Cerebellar cortex (tissue), 1 donor: ENCODE measurements at regions not wholly inside any gene's neighbourhood (a gene's known extent, or its start where the extent isn't known, plus 50 kb on each side); places are given as distances from the start of the nearest gene placed in this dataset.
"Not testable (repeated sequence)": the region's sequence is repeated elsewhere in the genome, so short reads cannot be mapped to it uniquely, and the experiment has no call there.

Experiments used
- DNase-seq: peaks from one replicate; pipeline ENCODE4 v3.0.0-alpha.2; 2015; ENCODE audit warnings: low spot score

DNA sequence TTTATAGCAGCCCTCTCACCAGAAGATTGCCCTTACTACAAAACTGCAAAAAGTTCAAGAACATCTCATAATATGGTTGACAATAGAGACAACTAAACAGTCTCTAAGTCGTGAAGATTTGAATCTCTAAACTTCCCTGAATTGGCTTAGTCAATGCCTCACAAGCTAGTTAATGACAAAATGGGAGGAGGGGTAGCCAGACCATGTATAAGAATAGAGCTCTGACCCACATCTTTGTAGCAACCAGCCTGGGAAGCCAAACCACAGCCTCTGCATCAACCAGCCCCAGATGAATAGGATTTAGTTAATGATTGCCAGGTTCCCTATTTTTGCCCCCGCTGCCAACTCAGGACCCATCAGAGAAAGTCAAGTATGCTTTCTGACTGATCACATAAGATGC, 1265.9 kb upstream of the PCDH10 start:
- not testable (repeated sequence) for DNase-seq

DNA sequence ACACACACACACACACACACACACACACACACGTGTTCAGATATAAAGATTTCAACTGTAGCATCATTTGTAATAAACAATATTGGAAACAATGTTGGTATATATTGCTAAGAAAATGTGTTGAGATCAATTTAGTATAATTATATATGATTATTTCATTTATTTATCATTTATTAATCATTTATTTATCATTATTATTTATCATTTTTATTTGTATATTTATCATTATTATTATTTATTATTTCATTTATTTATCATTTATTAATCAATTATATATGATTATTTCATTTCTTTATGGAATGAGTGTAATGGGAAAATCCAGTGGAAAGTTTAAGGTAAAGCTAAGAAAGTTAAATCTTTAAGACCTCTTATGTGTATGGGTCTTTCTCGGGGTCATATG, 1223.4 kb upstream of the PCDH10 start:
- DNase-seq = not testable (repeated sequence)

DNA sequence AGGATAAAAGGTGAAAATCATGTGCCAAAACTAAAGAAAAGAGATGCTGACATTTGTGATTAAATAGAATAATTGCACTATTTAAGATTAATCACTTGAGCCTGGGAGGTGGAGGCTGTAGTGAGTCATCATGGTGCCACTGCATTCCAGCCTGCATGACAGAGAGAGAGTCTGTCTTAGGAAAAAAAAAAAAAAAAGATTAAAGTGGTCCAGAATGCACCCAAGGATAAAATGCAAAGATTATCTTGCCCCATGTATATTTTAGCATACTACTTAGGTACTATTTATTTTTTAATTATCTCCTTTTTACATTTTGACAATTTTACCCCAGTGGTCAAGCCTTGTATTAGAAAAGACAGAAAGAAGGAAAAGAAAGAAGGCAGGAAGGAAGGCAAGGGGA, 1181.4 kb upstream of the PCDH10 start:
- not testable (repeated sequence) for DNase-seq

DNA sequence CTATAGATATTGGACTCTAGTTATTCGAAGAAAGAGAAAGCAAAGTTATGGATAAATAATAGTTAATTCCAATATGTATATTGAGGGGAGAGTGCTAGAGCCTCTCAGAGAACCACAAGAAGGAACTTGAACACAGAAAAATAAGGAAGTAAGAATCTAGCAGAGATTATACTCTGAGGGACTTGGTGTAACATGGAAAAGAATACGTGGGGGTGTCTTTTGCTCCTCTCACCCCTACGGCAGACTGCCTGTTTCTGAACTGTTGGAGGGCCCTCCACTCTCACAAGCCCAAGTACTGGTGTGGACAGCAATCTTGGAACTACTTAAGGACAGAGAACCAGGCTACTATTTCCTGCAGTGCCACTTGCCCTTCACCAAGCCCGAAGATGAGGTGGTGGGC, 1174.4 kb upstream of the PCDH10 start:
- DNase-seq = no peak

DNA sequence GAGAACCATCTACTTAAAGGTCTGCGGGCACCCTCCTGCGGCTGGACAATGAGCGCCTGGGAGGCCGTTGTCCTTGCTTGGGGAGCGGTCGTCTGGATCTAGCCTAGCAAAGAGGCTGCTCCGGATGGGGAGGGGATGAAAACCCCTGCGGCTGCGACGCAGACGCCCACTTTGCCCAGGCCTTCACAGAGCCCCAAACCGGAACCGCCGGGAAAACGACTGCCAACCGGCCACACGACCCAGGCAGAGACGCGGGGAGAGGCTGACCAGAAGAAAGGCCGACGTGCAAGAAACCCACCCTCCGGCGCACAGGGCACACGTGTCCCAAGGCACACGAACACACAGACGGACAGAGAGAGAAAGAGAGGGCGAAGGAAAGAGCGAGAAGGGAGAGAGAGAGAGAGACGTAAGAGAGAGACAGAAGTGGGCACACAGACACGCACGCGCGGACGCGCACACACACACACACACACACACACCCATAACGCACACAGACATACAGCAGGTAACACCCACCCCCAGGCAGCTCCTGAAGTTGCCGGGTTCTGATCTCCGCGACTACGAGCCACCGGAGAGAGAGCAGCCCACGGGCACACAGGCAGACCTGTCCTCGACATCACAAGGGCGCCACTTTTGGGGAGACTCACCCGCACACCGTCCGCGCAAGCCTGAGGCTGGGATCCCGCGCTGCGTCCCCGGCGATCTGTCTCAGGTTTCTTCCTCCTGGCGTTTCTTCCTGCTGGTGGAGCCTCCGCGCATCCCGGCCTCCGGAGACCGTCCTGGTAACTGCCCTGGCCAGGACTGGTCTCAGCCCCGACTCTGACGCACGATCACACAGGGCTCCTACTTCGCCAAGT, 1173.6 kb upstream of the PCDH10 start:
- DNase-seq = not testable (repeated sequence)

DNA sequence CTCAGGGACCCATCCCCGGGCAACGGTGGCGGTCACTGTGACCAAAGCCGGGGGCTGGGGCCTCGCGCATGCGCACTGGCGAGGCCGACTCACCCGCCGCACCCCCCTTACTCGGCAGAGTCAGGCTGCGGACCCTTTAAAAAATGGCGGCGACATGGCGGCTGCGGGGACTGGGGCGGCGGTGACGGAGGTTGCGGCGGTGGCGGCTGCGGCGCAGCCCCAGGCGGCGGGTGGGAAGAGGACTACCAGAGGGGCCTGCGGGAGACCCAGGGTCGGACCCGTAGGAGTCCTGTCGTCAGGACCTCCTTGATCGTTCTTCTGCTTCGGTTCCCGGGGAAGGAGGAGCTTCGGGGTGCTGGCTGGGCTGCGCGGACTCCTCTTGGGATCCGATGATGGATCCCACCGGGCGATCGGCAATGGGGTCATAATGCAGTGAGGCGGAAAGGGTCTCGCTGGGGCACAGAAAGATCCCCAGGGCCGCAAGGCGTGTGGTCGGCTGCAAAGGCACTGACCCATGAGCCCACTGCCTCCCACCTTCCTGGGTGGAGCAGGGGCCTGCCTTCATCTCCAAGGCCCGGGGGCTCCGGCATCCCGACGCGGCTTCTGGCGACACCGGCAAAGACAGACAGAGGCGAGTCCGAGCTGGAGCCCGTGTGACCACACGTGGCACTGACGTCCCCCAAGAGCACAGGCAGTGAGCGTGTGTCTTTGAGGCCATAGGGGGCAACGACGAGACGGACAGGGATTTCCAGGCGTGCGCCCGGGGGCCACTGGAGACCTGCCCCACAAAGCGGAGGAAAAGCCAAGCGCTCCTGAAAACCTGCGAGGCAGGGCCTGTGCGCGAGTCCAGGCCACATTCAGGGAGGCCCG, 1172.7 kb upstream of the PCDH10 start:
- DNase-seq = peak; percentile 16

DNA sequence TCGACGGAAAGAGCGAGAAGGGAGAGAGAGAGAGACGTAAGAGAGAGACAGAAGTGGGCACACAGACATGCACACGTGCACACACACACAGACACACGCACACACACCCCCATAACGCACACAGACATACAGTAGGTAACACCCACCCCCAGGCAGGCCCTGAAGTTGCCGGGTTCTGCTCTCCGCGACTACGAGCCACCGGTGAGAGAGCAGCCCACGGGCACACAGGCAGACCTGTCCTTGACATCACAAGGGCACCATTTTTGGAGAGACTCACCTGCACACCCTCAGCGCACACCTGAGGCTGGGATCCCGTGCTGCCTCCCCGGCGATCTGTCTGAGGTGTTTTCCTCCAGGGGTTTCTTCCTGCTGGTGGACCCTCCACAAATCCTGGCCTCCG, 1171.0 kb upstream of the PCDH10 start:
- DNase-seq = no peak

DNA sequence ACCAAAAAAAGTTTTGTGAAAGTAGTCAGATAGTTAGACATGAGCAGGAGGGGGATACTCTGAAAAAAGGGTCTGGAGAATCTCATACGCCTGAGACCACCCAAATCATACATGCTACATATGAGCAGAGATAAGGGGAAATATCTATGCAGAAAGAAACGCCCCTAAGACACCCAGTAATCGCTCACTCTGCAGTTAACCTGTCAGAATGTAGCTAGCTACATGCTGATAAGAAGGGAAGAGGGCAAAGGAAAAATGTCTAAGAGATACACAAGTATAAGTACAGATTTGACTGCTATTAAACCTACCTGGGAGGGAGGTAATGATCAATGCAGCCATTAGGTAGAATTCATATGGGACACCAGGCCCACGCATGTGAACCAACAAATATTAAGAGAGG, 1159.5 kb upstream of the PCDH10 start:
- no peak for DNase-seq

DNA sequence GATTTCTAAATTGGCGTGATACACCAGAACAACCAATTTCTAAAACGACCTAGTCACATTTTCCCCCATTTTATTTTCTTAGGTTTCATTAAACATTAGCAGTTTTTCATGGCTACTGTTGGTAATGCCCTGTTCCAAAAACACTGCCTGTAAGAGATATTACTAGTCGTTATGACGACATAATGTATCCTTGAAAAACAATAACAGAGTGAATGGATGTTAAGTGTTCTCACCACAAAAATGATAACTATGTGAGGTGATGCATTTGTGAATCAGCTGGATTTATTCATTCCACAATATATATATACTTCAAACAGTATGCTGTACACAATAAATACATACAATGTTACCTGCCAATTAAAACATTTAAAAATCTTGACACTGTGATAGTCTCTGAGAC, 1147.6 kb upstream of the PCDH10 start:
- DNase-seq = no peak

DNA sequence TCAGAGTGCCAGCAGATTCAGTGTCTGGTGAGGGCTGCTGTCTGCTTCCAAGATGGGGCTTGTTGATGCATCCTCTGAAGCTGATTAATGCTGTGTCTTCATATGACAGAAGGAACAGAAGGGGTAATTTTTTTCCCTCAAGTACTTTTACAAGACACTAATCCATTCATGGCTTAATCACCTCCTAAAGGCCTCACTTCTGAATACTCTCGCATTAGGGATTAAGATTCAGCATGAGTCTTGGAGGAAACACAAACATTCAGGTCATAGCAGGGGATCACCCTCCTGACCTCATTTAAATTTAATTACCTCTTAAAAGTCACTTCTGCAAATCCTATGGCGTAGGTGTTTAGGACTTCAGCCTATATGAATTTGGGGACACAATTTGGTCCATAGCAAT, 1145.5 kb upstream of the PCDH10 start:
- no peak for DNase-seq

DNA sequence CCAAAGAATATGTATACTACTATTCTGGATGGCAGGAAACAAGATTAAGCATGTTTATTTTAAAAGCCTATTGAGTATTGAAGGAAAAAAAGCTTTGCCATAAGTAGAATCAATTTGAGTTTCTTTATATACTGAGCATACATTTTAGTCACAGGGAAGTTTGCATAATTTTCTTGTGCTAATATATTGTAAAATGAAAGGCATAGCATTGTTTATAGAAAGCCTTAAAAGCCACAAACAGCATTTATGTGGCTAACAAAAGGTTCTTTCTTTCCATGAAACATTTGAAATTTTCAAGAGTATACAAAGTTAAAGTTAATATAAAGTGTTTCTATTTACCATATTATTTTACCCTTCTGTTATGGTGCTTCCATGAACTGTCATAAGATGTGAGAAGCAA, 1133.8 kb upstream of the PCDH10 start:
- no peak for DNase-seq

DNA sequence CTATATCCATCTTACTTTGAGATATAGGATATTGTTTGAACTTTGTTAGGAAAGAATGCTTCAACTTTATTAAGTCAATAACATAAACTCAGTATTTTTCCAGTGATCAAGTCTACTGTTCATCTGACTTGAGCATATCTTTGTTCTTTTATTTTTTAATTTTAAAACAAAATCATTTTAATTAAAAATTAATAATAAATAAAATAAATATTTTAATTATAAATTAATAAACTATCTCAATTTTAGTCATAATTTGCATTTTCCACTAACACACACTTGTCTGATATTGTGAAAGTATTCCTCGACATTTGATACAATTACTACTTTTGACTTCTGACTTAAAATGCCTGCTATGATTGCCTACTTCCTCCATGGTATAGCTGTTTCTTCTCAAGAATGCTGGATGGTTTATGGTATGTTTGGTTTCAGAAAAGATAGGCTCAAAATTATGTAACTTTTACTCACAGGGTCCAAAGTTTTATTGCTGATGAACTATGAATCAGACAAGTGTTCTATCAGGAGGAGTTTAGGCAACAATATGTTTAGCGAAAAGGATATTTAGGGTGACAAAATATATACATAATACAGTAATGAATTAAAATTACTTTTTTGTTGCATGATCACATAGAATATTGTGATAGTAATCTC, 1132.3 kb upstream of the PCDH10 start:
- no peak for DNase-seq

DNA sequence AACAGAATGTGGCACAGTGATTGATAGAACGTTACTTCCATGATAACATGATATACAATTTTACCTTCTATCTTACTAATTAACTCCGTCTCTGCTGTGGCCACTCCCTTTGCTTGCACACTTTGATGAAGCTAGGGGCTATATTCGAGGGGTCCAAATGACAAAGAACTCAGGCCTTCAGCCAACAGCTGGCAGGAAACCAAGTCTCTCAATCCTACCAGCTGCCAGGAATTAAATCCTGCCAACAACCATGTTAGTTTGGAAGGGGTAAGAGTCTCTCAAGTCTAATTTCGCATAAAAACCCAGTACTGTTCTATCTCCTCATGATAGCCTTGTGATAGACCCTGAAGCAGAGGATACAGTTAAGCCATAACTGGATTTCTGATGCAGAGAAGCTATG, 1122.9 kb upstream of the PCDH10 start:
- no peak for DNase-seq

DNA sequence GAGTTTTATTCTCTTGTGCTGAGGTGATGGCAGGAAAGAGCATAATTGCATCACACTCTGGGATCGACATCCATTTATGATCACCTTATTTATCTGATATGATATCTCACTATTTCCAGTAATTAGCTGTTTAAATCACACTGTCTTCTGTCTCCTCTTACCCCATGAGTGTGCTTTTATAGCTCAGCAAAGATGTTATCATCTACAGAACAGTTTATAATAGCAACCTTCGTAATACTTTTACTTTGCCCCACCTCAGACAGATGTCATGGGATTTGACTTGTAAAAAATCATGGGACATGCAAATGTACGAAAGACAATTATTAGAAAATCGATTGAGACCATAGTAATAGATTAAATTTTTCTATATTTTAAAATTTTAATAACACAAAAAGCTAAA, 1122.3 kb upstream of the PCDH10 start:
- DNase-seq = no peak

DNA sequence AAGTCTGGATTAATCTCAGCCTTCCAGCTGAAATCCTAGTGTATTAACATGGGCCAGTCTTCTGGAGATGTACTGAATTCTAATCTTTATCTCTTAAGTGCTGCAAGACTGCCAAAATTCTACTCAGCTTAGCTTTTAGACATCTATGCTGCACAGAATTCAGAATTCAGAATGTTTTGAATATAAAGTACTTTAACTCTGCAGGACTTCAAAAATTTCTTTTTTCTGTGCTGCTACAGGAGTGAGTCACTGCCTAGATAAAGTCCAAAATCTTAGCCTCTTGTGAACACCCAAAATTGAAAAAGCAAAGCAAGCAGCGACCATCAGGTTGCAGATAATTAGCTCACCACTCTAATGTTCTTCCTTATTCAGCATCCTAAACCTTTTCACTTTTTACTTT, 1092.6 kb upstream of the PCDH10 start:
- no peak for DNase-seq

DNA sequence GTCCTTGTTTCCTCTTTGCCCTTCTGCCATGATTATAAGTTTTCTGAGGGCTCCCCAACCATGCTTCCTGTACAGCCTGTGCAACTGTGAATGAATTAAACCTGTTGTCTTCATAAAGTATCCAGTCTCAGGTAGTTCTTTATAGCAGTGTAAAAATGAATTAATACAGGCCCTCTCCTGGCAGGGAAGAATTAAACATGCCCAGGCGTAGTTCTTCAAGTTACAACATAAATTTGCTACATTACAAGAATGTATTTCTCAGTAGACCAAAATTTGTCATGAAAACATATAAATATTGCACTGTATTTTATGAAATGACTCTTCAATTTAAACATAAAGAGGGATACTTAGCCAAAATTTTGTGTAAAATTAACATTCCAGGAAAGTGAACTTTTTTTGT, 1089.9 kb upstream of the PCDH10 start:
- no peak for DNase-seq

DNA sequence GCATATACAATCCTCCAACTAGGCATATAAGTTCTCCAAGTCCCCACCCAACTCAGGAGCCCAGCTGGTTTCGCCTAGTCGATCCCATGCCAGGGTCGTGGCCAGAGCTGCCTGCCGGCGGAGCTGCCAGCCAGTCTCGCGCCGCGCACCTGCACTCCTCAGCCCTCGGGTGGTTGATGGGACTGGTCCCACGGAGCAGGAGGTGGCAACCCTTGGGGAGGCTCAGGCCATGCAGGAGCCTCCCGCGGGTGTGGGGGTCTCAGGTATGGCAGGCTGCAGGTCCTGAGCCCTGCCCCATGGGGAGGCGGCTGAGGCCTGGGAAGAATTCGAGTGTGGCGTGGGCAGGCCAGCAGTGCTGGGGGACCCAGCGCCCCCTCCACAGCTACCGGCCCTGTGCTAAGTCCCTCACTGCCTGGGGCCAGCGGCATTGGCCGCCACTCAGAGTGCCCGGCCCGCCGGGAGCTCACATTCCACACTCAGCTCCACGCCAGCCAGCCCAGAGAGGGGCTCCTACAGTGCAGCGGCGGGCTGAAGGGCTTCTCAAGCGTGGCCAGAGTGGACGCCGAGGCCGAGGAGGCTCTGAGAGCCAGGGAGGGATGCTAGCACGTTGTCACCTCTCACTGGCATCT, 1086.4 kb upstream of the PCDH10 start:
- no peak for DNase-seq

DNA sequence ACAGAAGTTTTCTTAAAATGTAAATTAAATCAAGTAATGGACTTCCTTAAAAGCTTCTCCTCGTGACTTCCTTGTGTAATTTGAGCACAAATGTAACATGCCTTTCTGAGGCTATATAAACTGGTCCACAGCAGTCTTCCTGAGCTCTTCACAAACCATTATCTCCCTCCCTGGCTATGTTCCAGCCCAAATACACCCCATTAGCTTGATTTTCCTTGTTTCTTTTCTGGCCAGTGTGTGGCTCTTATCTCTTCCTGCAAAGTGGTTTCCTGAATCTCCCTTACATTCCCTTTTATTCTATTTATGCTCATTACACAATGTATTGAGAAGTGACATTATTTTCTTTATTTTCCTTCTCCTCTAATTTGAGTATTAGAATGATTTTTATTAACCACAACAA, 1085.3 kb upstream of the PCDH10 start:
- DNase-seq = no peak

DNA sequence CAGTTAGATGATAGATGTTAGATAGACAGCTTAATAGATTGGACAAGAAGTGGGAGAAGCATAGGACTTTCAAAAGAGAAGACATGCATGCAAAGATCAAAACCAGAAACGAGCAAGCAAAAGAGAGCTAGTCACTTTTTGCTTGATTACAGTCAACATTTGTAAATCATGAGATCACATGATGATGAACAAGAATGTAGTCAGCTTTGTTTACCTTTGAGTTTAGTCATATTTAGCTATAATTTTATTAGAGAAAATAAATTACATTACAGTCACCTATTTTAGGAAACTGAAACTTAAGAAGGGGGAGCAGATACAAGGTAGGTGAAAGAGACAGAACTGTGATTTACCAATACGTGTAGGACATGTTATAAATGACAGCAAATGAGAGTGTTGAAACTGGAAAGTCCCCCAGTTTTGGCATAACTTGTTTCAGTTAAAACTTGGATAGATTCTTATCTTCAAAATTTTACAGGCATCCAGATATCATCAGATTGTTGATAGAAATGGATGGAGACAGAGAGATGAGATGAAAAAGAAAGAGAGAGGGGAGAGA, 1083.1 kb upstream of the PCDH10 start:
- no peak for DNase-seq

DNA sequence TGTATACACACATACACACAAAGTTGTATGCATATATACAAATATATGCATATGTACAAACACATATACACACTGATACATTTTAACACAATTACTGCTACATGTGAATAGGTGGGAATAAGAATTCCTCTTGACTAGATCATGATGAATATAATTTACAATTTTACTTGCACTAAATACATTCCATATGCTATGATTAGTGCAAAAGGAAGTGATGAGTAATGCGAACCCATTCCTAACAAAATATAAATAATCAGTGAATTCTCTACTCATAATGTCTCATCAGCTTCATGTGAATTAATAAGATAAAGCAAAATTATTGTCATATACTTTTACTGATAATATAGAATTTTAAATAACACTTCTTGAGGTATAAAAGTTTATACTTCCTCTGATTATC, 1077.3 kb upstream of the PCDH10 start:
- DNase-seq = no peak

DNA sequence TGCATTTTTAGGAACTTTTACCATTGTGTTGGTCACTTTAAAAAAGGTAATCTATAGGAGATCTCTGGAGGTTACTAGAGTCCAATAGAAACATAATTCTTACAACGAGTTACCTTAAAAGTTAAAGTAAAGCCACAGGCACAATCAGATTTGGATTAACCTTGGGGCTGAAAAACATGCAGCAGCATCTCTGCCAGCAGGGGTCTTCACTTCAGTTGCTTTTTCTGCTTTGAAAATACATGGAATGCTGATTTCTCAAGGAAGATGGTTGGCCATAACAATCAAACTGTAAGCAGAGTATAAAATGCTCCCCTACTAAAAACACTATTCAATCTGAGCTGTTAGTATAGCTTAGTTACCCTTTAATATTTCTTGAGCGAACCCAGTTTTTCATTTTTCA, 1072.3 kb upstream of the PCDH10 start:
- no peak for DNase-seq

DNA sequence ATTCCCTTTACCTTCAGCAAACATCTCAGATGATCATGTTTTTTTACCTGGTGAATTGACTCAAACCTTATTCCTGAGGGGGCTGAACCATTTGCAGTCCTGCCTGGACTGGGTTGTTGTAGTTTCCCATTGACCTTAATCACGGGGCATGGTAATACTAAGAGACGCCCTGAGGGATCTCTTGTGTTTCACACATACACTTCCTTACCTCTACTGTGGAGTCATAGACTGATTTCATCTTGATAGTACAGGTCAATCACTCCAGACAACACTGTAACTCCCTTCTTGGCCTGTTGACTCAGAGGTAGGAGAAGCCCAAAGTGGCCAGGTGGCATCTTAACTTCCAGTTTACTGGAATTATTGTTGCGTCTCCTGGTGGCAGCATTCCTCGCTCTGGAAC, 1064.0 kb upstream of the PCDH10 start:
- no peak for DNase-seq
